Gastroesophageal sphincter (tissue), 4 donors: ENCODE measurements at regions not wholly inside any gene's neighbourhood (a gene's known extent, or its start where the extent isn't known, plus 50 kb on each side); places are given as distances from the start of the nearest gene placed in this dataset.

ENCODE experiments used
- ATAC-seq: fragments of 150-250 bp; one replicate; pipeline ENCODE4 v1.9.1; 2016; ENCODE audit warnings: mild to moderate bottlenecking, moderate library complexity
- H3K27ac ChIP-seq, 4 donors: fragments of 200-600 bp; sonication (generic) in 3 of 4; 1 replicate in 3 of 4; 2 replicates in 1 of 4; pipeline ENCODE4 v1.5.1; 2016 to 2019
- H3K27me3 ChIP-seq: fragments of 200-600 bp; sonication (generic); one replicate; pipeline ENCODE4 v1.5.1; 2019
- H3K36me3 ChIP-seq, 2 donors: fragments of 200-600 bp; sonication (generic); one replicate each; pipeline ENCODE4 v1.5.1; 2019; ENCODE audit warnings: control low read depth in 1 of 2
- H3K4me1 ChIP-seq, 3 donors: fragments of 200-600 bp; sonication (generic); 1 replicate in 2 of 3; 2 replicates in 1 of 3; pipeline ENCODE4 v1.5.1; 2016 to 2019; ENCODE audit warnings: control low read depth in 2 of 3
- H3K4me3 ChIP-seq, 2 donors: fragments of 200-600 bp; sonication (generic); one replicate each; pipeline ENCODE4 v1.5.1; 2019; ENCODE audit warnings: mild to moderate bottlenecking in 1 of 2, moderate library complexity in 1 of 2
- H3K9me3 ChIP-seq, 3 donors: fragments of 200-600 bp; sonication (generic); one replicate each; pipeline ENCODE4 v1.5.1; 2017 to 2019; ENCODE audit warnings: control low read depth in 2 of 3
- CTCF ChIP-seq, 4 experiments: fragments of 200-600 bp in 2 of 4; fragments of 450-650 bp in 2 of 4; sonication (generic) in 1 of 4; IDR thresholded peaks; one replicate each; pipeline ENCODE4 v1.5.1; 2017 to 2019; ENCODE audit warnings: antibody characterized with exemption in 4 of 4, mild to moderate bottlenecking in 2 of 4, moderate library complexity in 2 of 4
- EP300 ChIP-seq: sonication (generic); formaldehyde crosslinking; IDR thresholded peaks from one replicate; pipeline ENCODE4 v1.6.1; 2017; ENCODE audit warnings: antibody characterized with exemption, mild to moderate bottlenecking
- POLR2A ChIP-seq, 2 donors: fragments of 450-650 bp; IDR thresholded peaks; one replicate each; pipeline ENCODE4 v1.6.1; 2017; ENCODE audit warnings: antibody characterized with exemption in 2 of 2, mild to moderate bottlenecking in 2 of 2, moderate library complexity in 1 of 2
- POLR2AphosphoS5 ChIP-seq: sonication (generic); formaldehyde crosslinking; IDR thresholded peaks from one replicate; pipeline ENCODE4 v1.6.1; 2017; ENCODE audit warnings: antibody characterized with exemption
- WGBS, 2 donors: methylation state at CpG; one replicate each; pipeline ENCODE4 v1.1.5; 2018; ENCODE audit warnings: low coverage in 1 of 2; 5-methylcytosine and 5-hydroxymethylcytosine counted together

GRCh38 chr5:84535281-84535680 lies 150.6 kb upstream of the EDIL3 start:
- Histone ChIP-seq H3K4me3 (no peak overlapping the region), H3K4me1 (no peaks in the 10 kb centered on the region), H3K9me3 (peaks cover 0 to 10% (median 0%) of the 10 kb centered on the region in 3 donors), H3K27ac (no peak overlapping the region), H3K36me3 (no peaks in the 10 kb centered on the region), H3K27me3 (no peaks in the 10 kb centered on the region)
- TF ChIP-seq EP300, result no peak
- TF ChIP-seq POLR2AphosphoS5, result no peak
- no peak for TF ChIP-seq CTCF (IDR thresholded peaks at IDR 0.05)
- no peak for TF ChIP-seq POLR2A (IDR thresholded peaks at IDR 0.05)
- no peak for ATAC-seq
- 62 to 87% methylated on average over 2 to 3 of the region's 3 CpGs for WGBS, 2 donors

GRCh38 chr5:84524491-84524890 lies 139.8 kb upstream of the EDIL3 start:
- ATAC-seq, result no peak
- no peaks in the 10 kb centered on the region for H3K9me3 ChIP-seq
- H3K27ac ChIP-seq, result no peak overlapping the region
- TF ChIP-seq POLR2A (IDR thresholded peaks at IDR 0.05) (no peak), POLR2AphosphoS5 (no peak), CTCF (IDR thresholded peaks at IDR 0.05) (no peak), EP300 (no peak)
- no peak overlapping the region for H3K4me3 ChIP-seq
- H3K36me3 ChIP-seq, result no peaks in the 10 kb centered on the region
- H3K4me1 ChIP-seq, result no peaks in the 10 kb centered on the region
- no peaks in the 10 kb centered on the region for H3K27me3 ChIP-seq

GRCh38 chr5:84518862-84519261 lies 134.2 kb upstream of the EDIL3 start:
- H3K27me3 ChIP-seq, result no peaks in the 10 kb centered on the region
- no peak overlapping the region for H3K4me3 ChIP-seq
- peaks cover 0 to 5% (median 0%) of the 10 kb centered on the region in 3 donors for H3K9me3 ChIP-seq
- ATAC-seq, result no peak
- no peak for TF ChIP-seq EP300
- TF ChIP-seq POLR2A (IDR thresholded peaks at IDR 0.05), result no peak
- TF ChIP-seq CTCF (IDR thresholded peaks at IDR 0.05), result no peak
- TF ChIP-seq POLR2AphosphoS5, result no peak
- H3K36me3 ChIP-seq, result no peaks in the 10 kb centered on the region
- H3K27ac ChIP-seq, result no peak overlapping the region
- H3K4me1 ChIP-seq, result no peaks in the 10 kb centered on the region
- WGBS, 2 donors, result 100% methylated on average over 1 of the region's 3 CpGs; no CpG with 5 or more reads in 1 of the 2 donors

DNA sequence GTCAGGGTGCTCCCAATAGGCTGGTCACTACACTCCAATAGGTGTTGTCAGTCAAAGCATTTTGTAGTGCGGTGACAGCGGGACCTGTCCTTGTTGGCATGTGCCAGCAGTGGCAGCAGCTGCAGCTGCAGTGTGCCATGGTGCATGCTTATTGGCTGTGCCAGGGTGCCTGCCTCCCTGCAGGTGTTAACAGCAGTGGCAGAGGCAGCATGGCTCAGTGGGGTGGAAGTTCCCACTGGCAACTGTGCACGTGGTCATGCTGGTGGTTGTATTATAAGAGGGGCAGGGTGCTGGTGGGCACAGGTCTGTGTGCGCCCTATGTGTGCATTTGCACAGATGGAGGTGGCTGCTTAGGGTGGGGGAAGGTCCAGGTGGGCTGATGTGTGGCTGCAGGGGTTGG lies 133.7 kb upstream of the EDIL3 start:
- Histone ChIP-seq H3K4me3 (no peak overlapping the region), H3K4me1 (no peaks in the 10 kb centered on the region), H3K9me3 (peaks cover 0 to 5% (median 0%) of the 10 kb centered on the region in 3 donors), H3K27ac (no peak overlapping the region), H3K36me3 (no peaks in the 10 kb centered on the region), H3K27me3 (no peaks in the 10 kb centered on the region)
- no peak for TF ChIP-seq EP300
- TF ChIP-seq CTCF (IDR thresholded peaks at IDR 0.05), result no peak
- no peak for TF ChIP-seq POLR2AphosphoS5
- no peak for TF ChIP-seq POLR2A (IDR thresholded peaks at IDR 0.05)
- ATAC-seq, result no peak
- WGBS, 2 donors, result no CpG with 5 or more reads among the region's 4 CpGs

- no peaks in the 10 kb centered on the region for H3K9me3 ChIP-seq
- TF ChIP-seq EP300, result no peak
- H3K36me3 ChIP-seq, result no peaks in the 10 kb centered on the region
- H3K4me3 ChIP-seq, result no peak overlapping the region
- no peaks in the 10 kb centered on the region for H3K27me3 ChIP-seq
- no peak overlapping the region for H3K27ac ChIP-seq
- no peak for ATAC-seq
- no peaks in the 10 kb centered on the region for H3K4me1 ChIP-seq
Observed at GRCh38 chr5:84506625-84507024, 121.9 kb upstream of the EDIL3 start.

DNA sequence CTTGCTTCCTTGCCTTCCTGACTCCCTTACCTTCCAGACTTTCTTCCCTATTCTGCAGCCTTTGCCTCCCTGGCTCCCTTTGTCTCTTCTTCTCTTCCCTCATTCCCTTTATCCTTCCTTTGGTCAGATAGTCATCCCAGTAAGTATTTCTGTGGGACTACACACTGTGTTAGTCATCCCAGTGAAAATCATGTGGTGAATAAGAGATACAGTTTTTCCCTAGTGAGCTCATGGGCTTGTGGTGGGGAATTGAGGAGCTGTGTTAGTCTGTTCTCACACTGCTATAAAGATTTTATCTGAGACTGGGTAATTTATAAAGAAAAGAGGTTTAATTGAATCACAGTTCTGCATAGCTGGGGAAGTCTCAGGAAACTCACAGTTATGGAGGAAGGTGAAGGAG lies 109.8 kb upstream of the EDIL3 start:
- no peak for ATAC-seq
- no peak overlapping the region for H3K27ac ChIP-seq

More for the DNA sequence above, 109.8 kb upstream of the EDIL3 start:
- TF ChIP-seq POLR2AphosphoS5, result no peak
- H3K36me3 ChIP-seq, result no peaks in the 10 kb centered on the region
- H3K9me3 ChIP-seq, result no peaks in the 10 kb centered on the region
- H3K4me1 ChIP-seq, result no peaks in the 10 kb centered on the region
- no peaks in the 10 kb centered on the region for H3K27me3 ChIP-seq
- no peak overlapping the region for H3K4me3 ChIP-seq
